Transverse colon (tissue), 4 donors: ENCODE measurements at regions not wholly inside any gene's neighbourhood (a gene's known extent, or its start where the extent isn't known, plus 50 kb on each side); places are given as distances from the start of the nearest gene placed in this dataset.

Experiments used
- DNase-seq: peaks from one replicate; pipeline ENCODE4 v3.0.0-alpha.2; 2019
- H3K27ac ChIP-seq, 4 donors: fragments of 200-600 bp; sonication (generic); 2 replicates each; pipeline ENCODE4 v1.5.1; 2016 to 2018; ENCODE audit warnings: inconsistent platforms in 4 of 4
- H3K27me3 ChIP-seq: fragments of 200-600 bp; sonication (generic); 2 replicates; pipeline ENCODE4 v1.5.1; 2017; ENCODE audit warnings: inconsistent platforms
- H3K36me3 ChIP-seq, 4 donors: fragments of 200-600 bp; sonication (generic); 2 replicates each; pipeline ENCODE4 v1.5.1; 2017 to 2019; ENCODE audit warnings: inconsistent platforms in 4 of 4
- H3K4me1 ChIP-seq, 4 donors: fragments of 200-600 bp; sonication (generic); 2 replicates each; pipeline ENCODE4 v1.5.1; 2017 to 2020; ENCODE audit warnings: inconsistent platforms in 4 of 4
- H3K4me3 ChIP-seq, 4 donors: fragments of 200-600 bp; sonication (generic); 1 replicate in 1 of 4; 2 replicates in 3 of 4; pipeline versions ENCODE4 v1.5.1 to v1.6.1; 2017 to 2019; ENCODE audit warnings: inconsistent platforms in 4 of 4
- H3K9me3 ChIP-seq, 2 donors: fragments of 200-600 bp; sonication (generic); 2 replicates each; pipeline ENCODE4 v1.5.1; 2017 to 2019; ENCODE audit warnings: inconsistent platforms in 2 of 2
- CTCF ChIP-seq, 5 experiments: fragments of 200-600 bp in 3 of 5; fragments of 450-650 bp in 2 of 5; sonication (generic) in 3 of 5; IDR thresholded peaks; 1 replicate in 2 of 5; 2 replicates in 3 of 5; pipeline ENCODE4 v1.5.1; 2016 to 2017; ENCODE audit warnings: antibody characterized with exemption in 5 of 5, inconsistent platforms in 3 of 5, mild to moderate bottlenecking in 2 of 5, moderate library complexity in 1 of 5
- EP300 ChIP-seq: sonication (generic); formaldehyde crosslinking; IDR thresholded peaks from one replicate; pipeline ENCODE4 v1.6.1; 2017; ENCODE audit warnings: antibody characterized with exemption, low read depth
- POLR2A ChIP-seq: fragments of 450-650 bp; IDR thresholded peaks from one replicate; pipeline ENCODE4 v1.6.1; 2016; ENCODE audit warnings: antibody characterized with exemption, mild to moderate bottlenecking, moderate library complexity
- POLR2AphosphoS5 ChIP-seq, 3 donors: sonication (generic); formaldehyde crosslinking; IDR thresholded peaks; one replicate each; pipeline ENCODE4 v1.6.1; 2016; ENCODE audit warnings: antibody characterized with exemption in 3 of 3
- WGBS, 2 donors: methylation state at CpG; one replicate each; pipeline ENCODE4 v1.1.5; 2018; ENCODE audit warnings: low coverage in 1 of 2; 5-methylcytosine and 5-hydroxymethylcytosine counted together
- in situ Hi-C, 4 donors: fragments of 200-750 bp; cut with MboI; loops; one replicate each; pipeline versions ENCODE4 v1.15.0 to v1.15.1; 2017; ENCODE audit warnings: low sequenced_read_pairs in 3 of 4, low pct_ligation_motif_present in 1 of 4, low pct_unique_long_range_greater_than_20kb in 1 of 4
- intact Hi-C: fragments of 100-400 bp; cut with DNase I; formaldehyde crosslinking; loops from one replicate; pipeline ENCODE4 v1.15.1; 2023; ENCODE audit warnings: low total_unique reads

- H3K9me3 ChIP-seq: no peaks in the 10 kb centered on the region
- H3K27me3 ChIP-seq: no peaks in the 10 kb centered on the region
- no peak for TF ChIP-seq CTCF (IDR thresholded peaks at IDR 0.05)
- TF ChIP-seq POLR2AphosphoS5 (IDR thresholded peaks at IDR 0.05): no peak
- no peak for TF ChIP-seq EP300
- no peak for TF ChIP-seq POLR2A
- DNase-seq: no peak
- 55 to 68% methylated on average over 2 of the region's 2 CpGs for WGBS, 2 donors
- in situ Hi-C loops: no loop called here
- H3K27ac ChIP-seq: no peak overlapping the region
- no peaks in the 10 kb centered on the region for H3K36me3 ChIP-seq
- H3K4me1 ChIP-seq: no peaks in the 10 kb centered on the region
- intact Hi-C loops: no loop called here
- H3K4me3 ChIP-seq: no peak overlapping the region
Observed at GRCh38 chr5:111656580-111656979, 100.4 kb downstream of the NREP start.

GRCh38 chr5:111655169-111655924, 101.6 kb downstream of the NREP start:
- H3K9me3 ChIP-seq: no peaks in the 10 kb centered on the region
- H3K4me3 ChIP-seq: no peak overlapping the region
- no peaks in the 10 kb centered on the region for H3K27me3 ChIP-seq
- no peak overlapping the region for H3K27ac ChIP-seq
- H3K4me1 ChIP-seq: no peaks in the 10 kb centered on the region
- TF ChIP-seq POLR2A (no peak), CTCF (IDR thresholded peaks at IDR 0.05) (no peak), EP300 (no peak), POLR2AphosphoS5 (IDR thresholded peaks at IDR 0.05) (peak in 1 of 3 donors; percentile 51)
- in situ Hi-C loops: no loop called here
- WGBS, 2 donors: 51 to 75% methylated on average over 2 of the region's 2 CpGs
- intact Hi-C loops: no loop called here
- no peak for DNase-seq
- H3K36me3 ChIP-seq: no peaks in the 10 kb centered on the region

- no peak for DNase-seq
- Histone ChIP-seq H3K36me3 (no peaks in the 10 kb centered on the region), H3K27me3 (no peaks in the 10 kb centered on the region), H3K4me3 (no peak overlapping the region), H3K9me3 (no peaks in the 10 kb centered on the region), H3K27ac (no peak overlapping the region), H3K4me1 (no peaks in the 10 kb centered on the region)
- intact Hi-C loops (no loop called here), in situ Hi-C loops (no loop called here)
- 83% methylated on average over 6 of the region's 6 CpGs; no CpG with 5 or more reads in 1 of the 2 donors for WGBS, 2 donors
- TF ChIP-seq POLR2A: no peak
- TF ChIP-seq CTCF (IDR thresholded peaks at IDR 0.05): no peak
- TF ChIP-seq EP300: no peak
- TF ChIP-seq POLR2AphosphoS5 (IDR thresholded peaks at IDR 0.05): no peak
Observed at GRCh38 chr5:111653408-111653807, 103.6 kb downstream of the NREP start.

GRCh38 chr5:111649516-111649915, 107.5 kb downstream of the NREP start:
- no peaks in the 10 kb centered on the region for H3K9me3 ChIP-seq
- WGBS, 2 donors: 58% methylated on average over 1 of the region's 1 CpG; no CpG with 5 or more reads in 1 of the 2 donors
- no peak overlapping the region for H3K27ac ChIP-seq
- H3K4me1 ChIP-seq: no peaks in the 10 kb centered on the region
- no peaks in the 10 kb centered on the region for H3K36me3 ChIP-seq
- H3K27me3 ChIP-seq: no peaks in the 10 kb centered on the region
- in situ Hi-C loops: no loop called here
- no peak overlapping the region for H3K4me3 ChIP-seq
- TF ChIP-seq POLR2AphosphoS5 (IDR thresholded peaks at IDR 0.05): no peak
- no peak for TF ChIP-seq EP300
- no peak for TF ChIP-seq CTCF (IDR thresholded peaks at IDR 0.05)
- no peak for TF ChIP-seq POLR2A
- no peak for DNase-seq
- intact Hi-C loops: no loop called here
